ENCODE measurements at regions not wholly inside any gene's neighbourhood (a gene's known extent, or its start where the extent isn't known, plus 50 kb on each side); places are given as distances from the start of the nearest gene placed in this dataset.
"Not testable (repeated sequence)": the region's sequence is repeated elsewhere in the genome, so short reads cannot be mapped to it uniquely, and the experiment has no call there.

DNA sequence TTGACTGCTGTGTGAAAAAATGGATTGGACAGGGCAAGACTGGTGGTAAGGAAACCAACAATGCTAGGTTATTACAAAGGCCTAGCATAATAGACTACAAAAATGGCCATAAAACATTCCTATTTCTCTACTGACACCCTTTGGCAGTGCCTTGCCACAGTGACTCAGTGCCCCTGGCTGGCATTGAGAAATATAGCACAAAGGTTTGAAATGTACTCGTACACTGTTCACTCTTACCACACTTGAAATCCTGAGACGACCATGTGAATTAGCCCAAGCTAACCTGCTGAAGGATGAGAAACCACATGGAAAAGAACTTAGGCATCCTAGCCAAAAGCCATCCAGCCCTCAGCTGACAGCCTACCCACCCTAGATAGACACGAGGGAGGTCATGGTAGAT lies 149.8 kb upstream of the PALMD start:
- no peak for DNase-seq (ENCODE audit: low read depth in 3 of 3, low spot score in 2 of 3)

DNA sequence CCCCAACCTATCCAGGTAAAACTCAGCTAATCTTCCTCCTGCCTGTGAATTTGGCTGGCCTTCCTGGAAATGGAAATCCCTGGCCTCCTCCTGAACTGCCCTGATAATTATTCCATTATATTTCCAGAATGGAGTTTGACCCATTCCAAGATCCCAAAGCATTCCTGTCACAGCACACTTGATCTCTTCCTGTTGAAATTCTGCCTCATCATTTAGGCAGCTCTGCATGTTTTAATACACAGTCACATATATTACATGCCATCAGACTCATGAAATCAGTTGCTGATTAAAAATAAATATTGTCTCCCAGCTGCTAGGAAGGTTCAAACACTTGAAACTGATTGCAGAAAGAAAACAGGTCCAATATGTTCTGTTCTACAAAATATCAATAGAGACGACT lies 148.2 kb upstream of the PALMD start:
- no peak for DNase-seq (ENCODE audit: low read depth in 3 of 3, low spot score in 2 of 3)

GRCh38 chr1:99500541-99500940 lies 145.4 kb upstream of the PALMD start:
- DNase-seq (ENCODE audit: low read depth in 3 of 3, low spot score in 2 of 3) = no peak

DNA sequence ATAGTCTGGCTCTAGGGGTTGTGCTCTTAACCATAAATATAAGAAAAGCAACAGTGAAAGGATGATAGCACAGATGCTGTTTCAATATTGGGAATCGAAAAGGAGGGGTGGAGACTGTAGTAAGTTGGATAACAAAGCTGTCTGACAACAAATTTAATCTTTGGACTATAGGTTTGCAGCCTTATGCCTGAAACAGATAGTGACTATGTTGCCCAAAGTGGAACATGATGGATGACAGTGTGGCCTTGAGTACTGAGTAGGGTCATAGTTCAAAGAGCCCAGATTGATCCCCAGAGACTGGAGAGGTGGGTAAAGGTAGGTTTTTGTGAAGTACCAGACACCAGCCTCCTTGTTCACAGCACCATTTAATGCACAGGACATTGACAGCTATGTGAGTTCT lies 144.0 kb upstream of the PALMD start:
- DNase-seq (ENCODE audit: low read depth in 3 of 3, low spot score in 2 of 3) = no peak

GRCh38 chr1:99502400-99502799 lies 143.5 kb upstream of the PALMD start:
- no peak for DNase-seq (ENCODE audit: low read depth in 3 of 3, low spot score in 2 of 3)

- no peak for DNase-seq (ENCODE audit: low read depth in 3 of 3, low spot score in 2 of 3)
Observed at GRCh38 chr1:99503276-99503747, 142.6 kb upstream of the PALMD start.

DNA sequence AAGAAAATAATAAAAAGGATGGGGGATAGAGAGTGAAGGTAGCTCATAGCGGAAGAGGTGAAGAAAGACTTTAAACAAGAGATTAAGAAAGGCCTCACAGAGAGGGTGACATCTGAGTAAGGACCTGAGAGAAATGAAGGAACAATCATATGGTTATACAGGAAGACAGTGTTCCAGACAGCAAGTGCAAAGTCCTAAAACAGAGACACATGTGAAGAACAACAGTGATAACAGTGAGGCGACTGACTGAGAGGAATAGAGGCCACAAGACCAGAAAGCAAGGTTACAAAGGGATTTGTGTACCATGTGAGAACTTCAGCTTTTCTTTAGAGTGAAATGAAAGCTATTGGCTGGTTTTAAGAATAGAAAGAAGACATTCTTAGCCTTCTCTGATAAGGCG lies 141.6 kb upstream of the PALMD start:
- no peak for DNase-seq (ENCODE audit: low read depth in 3 of 3, low spot score in 2 of 3)

GRCh38 chr1:99506631-99507030 lies 139.3 kb upstream of the PALMD start:
- DNase-seq (ENCODE audit: low read depth in 3 of 3, low spot score in 2 of 3) = no peak

- DNase-seq (ENCODE audit: low read depth in 3 of 3, low spot score in 2 of 3) = not testable (repeated sequence)
Observed at GRCh38 chr1:99507446-99507845, 138.5 kb upstream of the PALMD start.

- no peak for DNase-seq (ENCODE audit: low read depth in 3 of 3, low spot score in 2 of 3)
Observed at GRCh38 chr1:99507906-99508732, 137.8 kb upstream of the PALMD start.

DNA sequence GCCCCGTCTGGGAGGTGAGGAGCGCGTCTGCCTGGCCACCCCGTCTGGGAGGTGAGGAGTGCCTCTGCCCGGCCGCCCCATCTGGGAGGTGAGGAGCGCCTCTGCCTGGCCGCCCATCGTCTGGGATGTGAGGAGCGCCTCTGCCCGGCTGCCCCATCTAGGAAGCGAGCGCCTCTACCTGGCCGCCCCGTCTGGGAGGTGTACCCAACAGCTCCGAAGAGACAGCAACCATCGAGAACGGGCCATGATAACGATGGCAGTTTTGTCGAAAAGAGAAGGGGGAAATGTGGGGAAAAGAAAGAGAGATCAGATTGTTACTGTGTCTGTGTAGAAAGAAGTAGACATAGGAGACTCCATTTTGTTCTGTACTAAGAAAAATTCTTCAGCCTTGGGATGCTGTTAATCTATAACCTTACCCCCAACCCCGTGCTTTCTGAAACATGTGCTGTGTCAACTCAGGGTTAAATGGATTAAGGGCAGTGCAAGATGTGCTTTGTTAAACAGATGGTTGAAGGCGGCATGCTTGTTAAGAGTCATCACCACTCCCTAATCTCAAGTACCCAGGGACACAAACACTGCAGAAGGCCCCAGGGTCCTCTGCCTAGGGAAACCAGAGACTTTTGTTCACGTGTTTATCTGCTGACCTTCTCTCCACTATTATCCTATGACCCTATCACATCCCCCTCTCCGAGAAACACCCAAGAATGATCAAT lies 137.0 kb upstream of the PALMD start:
- not testable (repeated sequence) for DNase-seq (ENCODE audit: low read depth in 3 of 3, low spot score in 2 of 3)

- not testable (repeated sequence) for DNase-seq (ENCODE audit: low read depth in 3 of 3, low spot score in 2 of 3)
Observed at GRCh38 chr1:99514823-99515552, 130.9 kb upstream of the PALMD start.

- no peak for DNase-seq (ENCODE audit: low read depth in 3 of 3, low spot score in 2 of 3)
Observed at GRCh38 chr1:99516141-99516540, 129.8 kb upstream of the PALMD start.

- no peak for DNase-seq (ENCODE audit: low read depth in 3 of 3, low spot score in 2 of 3)
Observed at GRCh38 chr1:99520121-99520520, 125.8 kb upstream of the PALMD start.

DNA sequence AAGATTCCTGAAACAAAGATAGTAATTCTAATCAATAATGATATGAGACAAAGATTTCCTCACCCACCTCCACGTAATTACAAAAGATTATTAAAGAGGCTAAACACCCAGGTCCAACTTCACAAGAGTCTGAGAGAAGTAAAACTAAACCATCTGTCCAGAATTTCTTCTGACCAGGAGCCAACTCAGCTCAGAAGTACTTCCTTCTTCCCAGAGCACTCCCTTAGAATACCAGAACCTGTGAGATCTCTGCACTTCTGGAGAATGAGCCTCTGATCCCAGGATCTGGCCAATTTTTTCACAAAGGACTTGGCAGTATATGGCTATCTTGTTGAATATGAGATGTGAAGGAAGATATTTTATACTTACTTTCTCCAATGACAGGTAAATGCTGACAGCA lies 120.6 kb upstream of the PALMD start:
- DNase-seq (ENCODE audit: low read depth in 3 of 3, low spot score in 2 of 3) = no peak

GRCh38 chr1:99527078-99527477 lies 118.8 kb upstream of the PALMD start:
- no peak for DNase-seq (ENCODE audit: low read depth in 3 of 3, low spot score in 2 of 3)

DNA sequence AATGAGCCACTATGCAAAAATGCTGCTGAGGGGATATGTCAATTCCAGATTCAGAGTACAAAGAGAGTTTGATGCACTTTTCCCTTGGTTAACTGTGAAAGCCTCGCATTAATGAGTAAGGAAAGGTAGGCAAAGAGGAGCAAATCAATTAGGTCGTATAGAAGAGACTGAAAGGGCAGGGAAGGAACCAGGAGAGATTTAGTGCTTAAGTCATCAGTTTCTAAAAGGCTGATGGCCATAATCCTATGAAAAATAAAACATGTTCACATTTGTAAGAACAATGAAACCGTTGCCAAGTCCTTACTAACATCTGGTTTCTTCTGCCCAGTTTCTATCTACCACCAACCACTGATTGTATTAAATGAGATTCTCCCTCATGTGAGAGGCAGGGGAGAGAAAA lies 118.4 kb upstream of the PALMD start:
- no peak for DNase-seq (ENCODE audit: low read depth in 3 of 3, low spot score in 2 of 3)

DNA sequence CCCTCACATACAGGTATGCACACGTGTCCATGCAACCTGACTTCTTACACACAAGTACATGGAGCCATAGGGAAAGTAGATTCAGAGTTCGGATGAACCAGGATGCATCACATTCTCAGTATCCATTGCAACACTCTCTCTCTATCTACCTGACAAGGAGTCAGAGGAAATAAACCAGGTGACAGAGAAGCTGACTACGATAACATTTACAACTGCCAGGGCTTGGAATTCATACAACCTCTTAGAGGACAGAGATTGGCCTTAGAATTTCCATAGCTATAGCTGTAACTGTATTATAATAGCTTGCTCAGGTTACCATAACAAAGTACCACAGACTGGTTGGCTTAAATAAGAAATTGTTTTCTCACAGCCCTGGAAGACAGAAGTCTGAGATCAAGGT lies 116.9 kb upstream of the PALMD start:
- no peak for DNase-seq (ENCODE audit: low read depth in 3 of 3, low spot score in 2 of 3)

- no peak for DNase-seq (ENCODE audit: low read depth in 3 of 3, low spot score in 2 of 3)
Observed at GRCh38 chr1:99531578-99532275, 114.2 kb upstream of the PALMD start.

- no peak for DNase-seq (ENCODE audit: low read depth in 3 of 3, low spot score in 2 of 3)
Observed at GRCh38 chr1:99532276-99532580, 113.7 kb upstream of the PALMD start.
